Testis (tissue), 2 donors: ENCODE measurements at regions not wholly inside any gene's neighbourhood (a gene's known extent, or its start where the extent isn't known, plus 50 kb on each side); places are given as distances from the start of the nearest gene placed in this dataset.

Source experiments
- CTCF ChIP-seq, 3 experiments: fragments of 450-650 bp in 2 of 3; fragments of 200-600 bp in 1 of 3; sonication (generic) in 1 of 3; IDR thresholded peaks; one replicate each; pipeline ENCODE4 v1.5.1; 2016 to 2019; ENCODE audit warnings: antibody characterized with exemption in 3 of 3, mild to moderate bottlenecking in 2 of 3, moderate library complexity in 1 of 3
- POLR2A ChIP-seq: fragments of 450-650 bp; IDR thresholded peaks from one replicate; pipeline ENCODE4 v1.6.1; 2017; ENCODE audit warnings: antibody characterized with exemption, mild to moderate bottlenecking, moderate library complexity

DNA sequence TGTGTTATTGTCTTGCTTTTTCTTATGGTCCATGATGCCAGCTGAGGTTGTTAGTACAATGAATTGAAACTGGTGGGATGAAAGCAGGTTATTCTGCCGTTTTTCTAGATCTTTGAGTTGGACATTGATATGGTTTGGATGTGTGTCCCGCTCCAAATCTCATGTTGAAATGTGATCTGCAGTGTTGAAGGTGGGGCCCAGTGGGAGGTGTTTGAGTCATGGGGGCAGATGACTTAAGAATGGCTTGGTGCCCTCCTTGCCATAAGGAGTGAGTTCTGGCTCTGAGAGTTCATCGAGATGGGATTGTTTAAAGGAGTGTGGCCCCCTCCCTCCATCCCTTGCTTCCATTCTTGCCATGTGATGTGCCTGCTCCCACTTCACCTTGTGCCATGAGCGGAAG, 80.3 kb upstream of the PIAS1 start:
- no peak for TF ChIP-seq CTCF (IDR thresholded peaks at IDR 0.05)
- no peak for TF ChIP-seq POLR2A
